HG03432 (cell line): ENCODE measurements at regions not wholly inside any gene's neighbourhood (a gene's known extent, or its start where the extent isn't known, plus 50 kb on each side); places are given as distances from the start of the nearest gene placed in this dataset.

ENCODE experiments used
- ATAC-seq: cut with Tn5 transposase; IDR thresholded peaks from one replicate; pipeline ENCODE4 v1.9.1; 2021; ENCODE audit warnings: mild to moderate bottlenecking, moderate library complexity; ENCODE audit not compliant: unreplicated experiment

DNA sequence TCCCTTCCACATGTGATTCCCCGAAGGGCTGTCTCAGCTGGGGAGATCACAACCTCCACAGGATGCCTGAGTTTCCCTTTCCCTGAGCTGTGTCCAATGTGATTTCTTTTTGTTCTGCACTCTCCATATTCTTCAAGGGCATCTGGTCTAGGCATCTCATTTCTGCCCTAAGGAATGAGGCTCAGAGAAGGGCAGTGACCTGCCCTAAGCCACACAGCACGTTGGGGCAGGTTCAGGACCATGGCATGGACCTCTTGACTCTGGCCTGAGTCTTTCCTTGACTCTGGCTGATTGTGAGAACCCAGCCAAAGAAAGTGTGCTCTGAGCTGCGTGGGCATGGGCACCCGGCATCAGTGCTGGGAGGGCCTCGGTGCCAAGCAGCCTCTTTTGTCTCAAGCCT lies 590.3 kb downstream of the PTPRU start:
- no peak for ATAC-seq

DNA sequence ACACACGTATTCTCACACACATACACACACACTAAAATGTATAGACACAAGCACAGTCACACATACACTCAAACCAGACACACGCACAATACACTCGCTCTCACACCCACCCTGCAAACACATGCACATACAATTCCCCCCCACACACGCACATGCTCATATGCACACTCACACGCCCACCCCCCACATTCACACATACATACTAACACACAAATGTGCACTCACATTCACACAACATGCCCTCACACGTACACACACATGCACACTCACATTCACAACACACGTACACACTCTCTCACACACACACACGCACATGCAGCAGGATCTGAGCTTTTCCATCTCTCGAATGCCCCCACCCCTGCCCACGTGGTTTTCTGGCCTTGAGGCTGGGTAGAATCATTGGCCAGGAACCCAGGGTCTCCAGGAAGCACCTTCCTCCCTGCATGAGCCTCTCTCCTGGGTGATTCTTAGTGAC lies 589.7 kb downstream of the PTPRU start:
- no peak for ATAC-seq

DNA sequence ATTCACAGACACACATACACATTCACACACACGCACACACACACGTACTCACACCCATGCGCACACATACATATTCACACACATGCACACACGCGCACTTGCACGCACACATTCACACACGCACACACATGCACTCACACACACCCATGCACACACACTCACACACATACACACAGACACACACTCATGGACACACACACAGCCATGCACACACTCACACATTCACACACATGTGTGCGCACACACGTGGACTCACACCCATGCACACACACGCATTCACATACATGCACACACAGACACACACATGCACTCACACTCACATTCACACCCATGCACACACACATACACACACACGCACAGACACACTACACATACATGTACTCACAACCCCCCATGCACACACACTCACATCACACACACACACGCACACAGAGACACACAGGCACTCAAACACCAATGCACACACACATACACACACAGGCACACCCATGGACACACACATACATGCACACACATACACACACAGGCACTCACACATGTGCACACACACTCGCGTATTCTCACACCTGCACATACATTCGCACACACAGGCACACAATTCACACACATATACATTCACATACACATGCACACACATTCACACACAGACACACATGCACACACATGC lies 589.1 kb downstream of the PTPRU start:
- ATAC-seq = no peak

DNA sequence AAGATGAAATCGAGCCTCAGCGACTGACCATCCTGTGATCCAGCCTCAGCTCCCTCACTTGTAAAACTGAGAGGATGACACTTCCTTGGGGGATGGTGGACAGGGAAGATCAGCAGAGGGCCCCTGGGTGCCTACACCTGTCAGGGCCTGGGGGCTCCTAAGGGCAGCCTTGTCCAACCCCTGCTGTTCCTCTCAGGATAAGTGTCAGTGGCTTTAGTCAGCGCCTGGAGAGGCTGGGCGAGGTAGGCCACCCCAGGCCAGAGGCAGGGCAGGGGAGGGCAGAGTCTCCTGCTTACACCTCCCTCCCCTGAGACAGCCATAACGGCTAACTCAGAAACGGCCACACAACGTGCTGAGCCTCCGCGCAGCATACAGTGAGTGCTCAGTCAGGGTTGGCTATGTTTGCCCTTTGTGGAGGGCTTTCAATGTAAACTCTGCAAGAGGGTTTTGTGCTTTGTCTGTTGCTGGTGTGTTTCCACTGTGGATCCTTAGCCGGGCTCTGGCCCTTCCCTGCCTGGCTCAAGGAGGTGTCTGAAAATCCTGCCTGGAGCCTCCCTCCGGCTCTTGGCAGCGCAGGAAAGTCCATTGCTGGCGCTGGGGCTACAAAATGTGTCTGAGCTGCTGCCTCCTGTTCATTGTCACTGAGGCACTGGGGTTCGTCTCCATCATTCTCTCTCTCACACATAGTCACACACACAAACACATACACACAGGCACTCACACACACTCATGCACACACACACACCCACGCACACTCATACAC lies 588.4 kb downstream of the PTPRU start:
- no peak for ATAC-seq

DNA sequence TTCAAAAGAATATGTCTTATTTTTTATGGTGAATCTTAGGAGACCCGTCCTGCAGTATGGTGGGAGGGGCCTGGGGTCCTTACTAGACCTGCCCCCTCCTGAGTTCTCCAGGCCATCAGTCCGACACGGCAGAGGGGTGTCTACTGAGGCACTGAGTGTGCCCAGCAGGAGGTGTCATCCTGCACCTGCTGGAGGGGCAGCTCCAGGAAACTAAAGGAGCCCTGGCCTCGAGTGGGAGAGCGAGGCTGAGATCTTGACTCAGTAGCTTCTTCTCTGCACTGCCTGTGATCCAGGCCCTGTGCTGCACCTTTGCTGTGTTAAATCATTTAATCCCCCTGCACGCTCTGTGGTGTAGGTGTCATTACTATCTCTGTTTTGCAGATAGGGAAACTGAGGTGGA lies 587.7 kb downstream of the PTPRU start:
- no peak for ATAC-seq

DNA sequence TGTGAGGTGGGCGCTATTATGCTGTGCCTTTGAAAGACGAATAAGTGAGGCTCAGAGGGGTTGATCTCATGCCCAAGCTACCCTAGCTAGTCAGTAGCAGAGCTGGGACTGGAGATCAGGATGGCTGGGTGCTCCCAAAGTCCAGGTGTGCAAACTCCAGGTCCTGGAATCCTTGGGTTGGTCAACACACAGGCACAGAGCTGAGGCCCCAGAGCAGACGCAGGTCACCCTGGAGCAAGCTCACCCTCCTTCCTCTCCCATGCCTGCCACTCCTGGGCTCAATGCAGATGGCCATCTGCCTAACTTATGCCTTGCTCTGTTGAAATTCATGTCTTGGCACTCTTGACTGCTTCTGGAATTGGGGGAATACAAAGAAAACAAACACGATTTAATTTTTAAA lies 587.2 kb downstream of the PTPRU start:
- ATAC-seq = no peak

DNA sequence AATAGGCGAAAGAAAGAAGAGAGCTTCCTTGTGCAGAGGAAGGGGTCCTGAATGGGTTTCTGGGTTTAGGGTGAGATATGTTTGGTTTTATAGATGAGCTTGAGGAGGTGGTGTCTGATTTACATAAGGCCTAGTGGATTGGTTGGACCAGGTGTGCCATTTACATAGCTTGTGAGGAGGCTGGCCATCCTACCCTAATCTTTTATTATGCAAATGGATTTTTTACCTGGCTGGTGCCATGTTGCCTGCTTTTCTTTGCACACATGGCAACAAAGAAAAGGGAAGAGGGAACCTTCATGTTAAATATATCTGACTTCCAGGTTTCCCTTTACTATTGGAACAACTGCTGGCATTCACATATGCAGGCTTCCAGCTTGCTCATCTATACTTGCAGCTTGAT lies 585.3 kb downstream of the PTPRU start:
- no peak for ATAC-seq

DNA sequence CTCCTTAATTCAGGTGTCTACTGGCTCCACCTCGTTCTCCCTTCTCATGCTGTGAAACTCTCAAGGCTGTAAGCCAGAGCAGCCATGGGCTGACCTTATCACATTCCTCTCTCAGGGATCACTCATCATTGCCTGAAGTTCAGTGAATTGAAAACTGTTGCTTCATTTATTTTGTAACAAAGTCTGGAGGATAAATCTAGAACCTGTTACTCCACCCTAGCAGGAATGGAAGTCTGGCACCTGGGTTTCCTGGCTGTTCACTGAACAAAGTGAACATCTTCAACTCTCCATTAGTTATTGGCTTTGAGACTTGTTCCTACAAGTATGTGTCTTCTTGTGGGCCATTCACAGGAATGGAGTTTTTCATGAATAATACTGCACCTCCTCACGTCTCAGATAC lies 584.1 kb downstream of the PTPRU start:
- ATAC-seq = no peak

DNA sequence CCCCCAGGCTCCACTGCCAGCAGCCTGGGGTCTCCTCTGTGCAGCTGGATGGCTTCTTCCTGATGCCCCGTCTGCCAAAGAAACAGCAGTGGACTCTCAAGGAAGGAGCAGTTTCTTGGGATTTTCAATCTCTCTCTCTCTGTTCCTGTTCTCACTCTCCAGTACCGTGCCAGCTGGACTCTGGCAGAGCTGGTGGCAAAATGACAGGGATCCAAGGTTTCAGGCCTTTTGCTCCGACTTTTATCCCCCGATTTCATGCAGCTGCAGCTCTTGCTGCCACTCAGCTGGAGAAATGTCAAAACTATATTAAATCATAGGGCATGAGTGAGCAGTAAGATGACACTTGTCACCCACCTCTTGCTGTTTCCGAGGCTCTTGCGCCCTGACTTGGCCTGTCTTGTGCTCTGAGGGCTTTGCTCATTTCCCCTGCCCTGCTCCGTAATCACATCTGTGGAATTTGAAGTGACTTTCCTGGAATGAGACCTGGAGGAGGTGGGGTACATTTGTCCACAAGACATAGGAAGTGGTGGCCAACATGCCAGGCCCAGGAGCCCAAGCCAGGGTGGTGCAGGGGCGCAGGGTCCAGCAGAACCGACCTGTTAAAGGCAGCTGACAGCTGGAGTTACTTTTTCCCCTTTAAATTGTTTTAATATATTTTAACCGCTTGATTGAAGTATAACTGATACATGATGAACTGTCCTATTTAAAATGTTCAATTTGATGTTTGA lies 576.2 kb downstream of the PTPRU start:
- ATAC-seq = no peak

DNA sequence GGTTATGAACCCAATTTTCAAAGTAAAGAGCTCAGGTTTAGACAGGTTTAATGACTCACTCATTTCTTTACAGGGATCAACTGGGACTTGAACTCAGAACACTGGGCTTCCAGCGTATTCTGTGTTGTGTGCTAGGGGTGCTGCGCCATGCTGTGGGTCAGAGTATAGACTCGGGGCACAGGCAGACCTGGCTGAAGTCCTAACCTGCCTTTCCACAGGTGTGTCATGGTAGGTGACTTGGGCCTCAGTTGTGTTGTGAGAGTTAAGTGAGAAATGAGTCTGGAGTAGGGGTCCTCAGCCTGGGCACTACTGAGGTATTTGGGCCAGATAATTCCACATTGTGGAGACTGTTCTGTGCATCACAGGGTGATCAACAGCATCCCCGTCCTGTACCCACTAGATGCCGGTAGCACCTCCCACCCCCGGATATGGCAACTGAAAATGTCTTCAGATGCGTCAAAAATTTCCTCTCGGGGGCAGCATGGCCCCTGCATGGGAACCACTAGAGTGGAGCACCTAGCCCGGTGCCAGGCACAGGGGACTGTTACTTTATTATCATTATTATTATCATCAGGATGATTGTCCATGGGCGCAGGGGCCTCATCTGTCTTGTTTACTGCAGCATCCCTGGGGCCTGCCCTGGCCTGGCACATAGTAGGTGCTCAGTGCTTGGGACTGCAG lies 575.5 kb downstream of the PTPRU start:
- no peak for ATAC-seq

DNA sequence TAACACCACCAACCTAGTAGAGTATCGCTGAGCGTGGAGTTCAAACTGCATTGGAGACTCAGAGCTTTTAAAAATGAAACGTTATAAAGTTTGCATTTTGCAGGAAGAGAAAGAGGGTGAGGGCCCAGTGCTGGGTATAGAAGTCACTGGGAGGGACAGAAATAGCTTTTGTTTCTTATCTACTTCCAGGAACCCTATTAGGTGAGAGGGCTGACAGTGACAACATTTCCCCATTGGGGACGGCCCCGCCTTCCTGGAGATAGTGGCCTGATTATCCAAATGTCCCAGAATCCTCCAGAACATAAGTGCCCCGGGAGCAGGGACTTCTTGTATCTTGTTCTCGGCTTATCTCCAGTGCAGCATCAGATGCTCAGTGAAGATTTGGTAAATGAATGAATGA lies 574.9 kb downstream of the PTPRU start:
- ATAC-seq = no peak

DNA sequence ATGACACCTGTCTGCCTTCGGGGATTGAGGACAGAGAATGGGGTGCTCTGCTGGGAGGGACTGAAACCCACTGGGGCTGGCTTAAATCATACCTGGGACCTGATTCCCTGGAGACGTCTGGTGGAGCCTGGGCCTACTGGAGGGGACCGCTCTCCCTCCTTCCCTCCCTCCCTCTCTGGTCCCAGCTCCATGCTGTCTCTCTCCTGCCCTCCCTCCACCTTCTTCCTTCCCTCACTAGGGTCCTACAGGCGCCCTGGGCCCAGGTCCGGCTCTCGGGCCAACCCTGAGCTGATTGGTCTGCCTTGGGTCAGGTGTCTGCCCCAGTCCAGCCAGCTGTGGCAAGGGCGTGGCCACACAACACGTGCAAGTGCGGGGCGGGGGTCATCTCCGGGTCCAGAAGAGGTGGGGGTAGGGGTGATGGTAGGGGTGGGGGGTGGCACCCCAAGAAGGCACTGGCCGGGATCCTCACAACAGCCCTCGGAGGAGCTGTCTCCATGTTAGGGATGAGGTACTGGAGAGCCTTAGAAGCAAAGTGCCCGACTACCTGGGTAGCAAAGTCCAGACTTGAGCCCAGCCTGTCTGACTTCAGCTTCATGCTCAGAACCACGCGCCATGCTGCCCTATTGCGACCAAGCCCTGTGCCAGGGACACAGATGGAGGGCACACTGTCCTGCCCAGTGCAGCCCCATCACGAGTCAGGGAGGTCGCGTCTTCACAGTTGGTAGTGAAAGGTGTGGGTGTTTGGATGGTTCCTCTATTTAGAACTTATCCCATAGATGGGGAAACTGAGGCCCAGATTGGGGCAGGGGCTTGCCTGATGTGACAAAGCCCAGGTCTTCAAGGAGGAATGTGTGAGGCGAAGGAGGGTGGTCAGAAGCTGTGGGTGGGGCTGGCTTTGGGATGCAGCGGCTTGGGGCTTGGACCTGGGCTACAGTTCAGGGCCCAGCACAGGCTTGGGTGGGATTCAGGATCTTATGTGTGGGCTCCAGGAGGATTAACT lies 574.1 kb downstream of the PTPRU start:
- no peak for ATAC-seq

DNA sequence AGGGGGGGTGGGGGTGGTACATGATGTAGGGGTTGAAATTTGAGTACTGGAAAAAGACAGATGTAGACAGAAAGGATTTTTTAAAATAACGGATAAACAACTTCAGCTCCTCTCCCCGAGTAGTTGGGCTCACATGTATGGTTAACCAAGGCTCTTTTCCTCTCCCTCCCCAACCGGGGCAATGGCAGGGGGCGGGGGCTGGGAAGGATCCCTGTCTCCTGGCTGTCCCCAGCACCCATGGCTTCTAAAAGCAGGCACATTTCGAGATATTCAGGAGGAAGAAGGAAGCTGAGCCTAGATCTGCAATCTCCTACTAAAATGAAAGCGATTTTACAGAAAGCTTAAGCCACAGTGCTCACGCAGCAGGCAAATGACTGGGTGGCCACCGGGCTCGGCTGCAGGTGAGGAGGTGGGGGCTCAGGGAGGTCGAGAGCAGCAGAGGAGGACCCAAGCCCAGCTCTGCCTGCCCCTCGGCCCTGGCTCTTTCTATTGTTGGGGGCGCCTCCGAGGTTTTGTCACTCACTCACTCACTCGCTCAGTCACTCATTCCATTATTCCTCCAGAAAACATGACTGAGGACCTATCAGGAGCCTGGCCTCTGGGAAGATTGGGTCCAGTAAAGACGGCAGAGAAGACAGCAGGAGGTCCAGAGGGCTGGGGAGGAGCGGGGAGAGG lies 573.3 kb downstream of the PTPRU start:
- no peak for ATAC-seq

DNA sequence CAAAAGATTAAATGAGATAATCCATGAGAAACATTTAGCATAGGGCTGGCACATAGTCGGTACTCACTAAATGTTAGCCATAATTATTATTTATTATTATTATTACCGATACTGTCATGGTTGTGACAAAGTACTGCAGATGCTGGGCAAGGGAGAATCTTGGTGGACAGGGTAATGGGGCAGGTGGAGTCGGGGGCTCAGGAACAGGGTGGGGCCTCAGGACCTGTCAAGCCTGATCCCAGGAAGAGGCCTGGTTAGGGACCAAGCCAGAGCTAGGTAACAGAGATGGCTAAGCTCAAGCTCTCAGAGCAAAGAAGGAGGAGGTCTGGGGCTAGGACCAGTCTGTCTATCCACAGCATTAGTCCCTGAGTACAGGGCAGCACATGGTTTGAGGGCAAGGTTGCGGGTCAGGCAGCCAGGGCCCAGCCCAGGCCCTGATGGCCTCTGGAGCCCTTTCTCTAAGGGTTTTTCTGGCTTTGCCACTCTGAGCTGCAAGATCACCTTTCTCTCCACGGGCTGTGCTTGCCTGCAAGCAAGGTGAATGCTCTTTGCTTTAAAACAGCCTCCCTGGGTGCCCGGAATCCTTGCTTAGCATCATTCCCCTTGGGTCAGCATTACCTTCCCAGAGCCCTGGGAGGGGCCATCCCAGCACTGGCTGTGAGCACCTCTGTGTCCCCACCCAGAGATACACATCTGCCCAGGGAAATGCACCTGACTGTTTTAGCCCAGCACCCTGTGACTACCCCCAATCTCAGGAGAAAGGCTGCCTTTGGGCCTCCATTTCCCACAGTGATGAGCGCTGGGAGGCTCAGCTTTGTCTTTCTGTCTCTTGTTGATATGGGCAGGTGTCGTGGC lies 572.0 kb downstream of the PTPRU start:
- ATAC-seq = no peak

DNA sequence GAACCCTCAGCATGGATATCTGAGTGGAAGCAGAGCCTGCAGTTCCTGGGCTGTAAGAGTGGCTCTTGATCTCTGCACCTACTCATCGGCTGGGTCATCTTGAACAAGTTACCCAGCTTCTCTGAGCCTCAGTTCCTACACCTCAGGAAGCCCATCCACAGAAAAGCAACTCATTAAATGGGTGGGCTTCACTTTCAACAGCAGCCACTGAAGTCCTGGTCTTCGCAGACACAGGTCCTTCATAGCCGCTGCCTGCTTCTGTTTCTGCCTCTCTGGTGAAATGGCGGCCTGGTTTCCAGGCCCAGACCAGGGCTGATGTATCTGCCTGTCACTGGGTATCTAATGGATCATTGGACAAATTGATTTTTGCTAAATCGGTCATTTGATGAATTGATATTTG lies 571.4 kb downstream of the PTPRU start:
- no peak for ATAC-seq

DNA sequence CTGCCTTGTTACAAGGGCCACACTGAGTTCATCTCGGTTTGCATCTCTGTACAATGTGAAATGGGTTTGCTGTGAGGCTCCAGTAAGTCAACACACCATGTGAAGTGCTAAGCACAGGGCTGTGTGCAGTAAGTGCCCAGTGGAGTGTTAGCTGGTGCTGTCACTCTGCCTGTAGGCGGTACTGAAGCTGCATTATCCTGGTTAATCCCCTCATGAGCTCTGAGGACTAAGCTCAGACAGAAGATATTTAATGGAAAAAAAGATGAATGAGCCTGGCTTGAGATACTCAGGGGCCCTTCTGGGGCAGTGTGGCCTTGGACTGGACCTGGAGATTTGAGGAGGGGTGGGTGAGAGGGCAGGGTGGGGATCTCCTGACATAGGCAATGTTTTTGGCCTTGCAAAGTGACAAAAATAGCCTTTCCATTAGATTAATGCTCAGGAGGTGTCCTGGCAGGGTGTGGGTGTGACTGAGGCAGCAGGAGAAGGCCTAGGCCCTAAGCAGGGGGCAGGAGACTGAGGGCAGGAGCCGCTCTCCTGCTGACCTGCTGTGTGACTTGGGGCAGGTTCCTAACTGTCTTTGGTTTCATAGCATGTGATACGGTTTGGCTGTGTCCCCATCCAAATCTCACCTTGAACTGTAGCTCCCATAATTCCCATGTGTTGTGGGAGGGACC lies 570.5 kb downstream of the PTPRU start:
- ATAC-seq = no peak

DNA sequence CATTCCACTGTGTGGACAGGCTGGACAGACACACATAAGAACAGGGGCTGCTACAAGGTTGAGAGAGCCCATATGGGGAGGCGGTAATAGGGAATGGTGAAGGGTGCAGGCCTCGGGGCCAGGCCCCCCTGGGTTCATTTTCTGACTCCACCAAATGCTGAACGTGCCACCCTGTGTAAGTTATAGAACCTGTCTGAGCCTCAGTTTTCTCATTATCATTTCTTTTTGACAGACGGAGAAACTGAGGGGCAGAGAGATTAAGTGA lies 569.5 kb downstream of the PTPRU start:
- ATAC-seq = no peak

DNA sequence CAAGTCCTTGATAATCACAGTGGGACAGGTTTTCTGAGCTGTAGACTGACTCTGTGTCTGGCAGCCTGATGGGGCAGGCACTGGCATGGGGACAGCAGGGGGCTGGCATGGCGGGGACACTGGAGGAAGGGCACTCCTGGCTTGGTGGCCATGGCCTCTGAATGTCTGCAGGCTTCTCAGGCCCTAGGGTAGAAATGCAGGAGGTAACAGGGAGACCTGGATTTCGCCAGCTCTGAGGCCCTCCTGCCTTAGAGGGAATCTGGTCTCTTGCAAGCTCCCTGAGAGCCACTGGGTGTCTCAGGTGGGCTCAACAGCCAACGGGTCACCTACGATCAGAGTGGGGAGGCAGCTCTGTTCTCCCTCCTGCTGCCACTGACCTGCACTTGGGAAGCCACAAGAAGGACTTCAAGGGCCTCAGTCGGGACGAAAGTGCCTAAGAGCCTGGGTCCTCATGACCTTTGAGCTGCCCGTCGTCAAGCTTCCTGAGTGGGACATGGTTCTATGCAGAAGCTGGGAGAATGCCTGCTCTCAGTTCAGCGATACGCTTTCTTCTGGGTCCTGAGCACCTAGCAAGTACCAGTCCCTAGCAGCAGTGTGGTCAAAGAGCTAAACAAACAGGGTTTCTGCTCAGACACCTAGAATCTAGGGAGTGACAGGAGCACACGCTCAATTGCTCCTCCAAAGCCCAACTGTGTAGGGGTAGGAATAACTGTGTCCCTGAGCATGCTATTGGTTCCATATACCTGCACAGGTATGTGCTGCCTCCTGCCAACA lies 569.0 kb downstream of the PTPRU start:
- no peak for ATAC-seq
